Chondrocyte (in vitro differentiated cells): ENCODE measurements at regions not wholly inside any gene's neighbourhood (a gene's known extent, or its start where the extent isn't known, plus 50 kb on each side); places are given as distances from the start of the nearest gene placed in this dataset.
"Not testable (repeated sequence)": the region's sequence is repeated elsewhere in the genome, so short reads cannot be mapped to it uniquely, and the experiment has no call there.

Source experiments
- DNase-seq: peaks from one replicate; pipeline ENCODE4 v3.0.0; 2021; ENCODE audit warnings: mixed read lengths, low spot score
- H3K27ac Mint-ChIP-seq: one replicate; pipeline ENCODE4 v1.8.0; 2021; ENCODE audit warnings: mild to moderate bottlenecking, moderate library complexity, mixed read lengths; ENCODE audit not compliant: unreplicated experiment
- H3K27me3 Mint-ChIP-seq: 2 replicates; pipeline ENCODE4 v1.8.0; 2021; ENCODE audit warnings: low read depth, mixed read lengths
- H3K36me3 Mint-ChIP-seq: 2 replicates; pipeline ENCODE4 v1.8.0; 2021; ENCODE audit warnings: low read depth, mixed read lengths
- H3K4me1 Mint-ChIP-seq: 2 replicates; pipeline ENCODE4 v1.8.0; 2021; ENCODE audit warnings: low read depth, mild to moderate bottlenecking, mixed read lengths
- H3K4me3 Mint-ChIP-seq: one replicate; pipeline ENCODE4 v1.8.0; 2021; ENCODE audit warnings: mild to moderate bottlenecking, moderate library complexity, mixed read lengths; ENCODE audit not compliant: unreplicated experiment
- H3K9me3 Mint-ChIP-seq: 2 replicates; pipeline ENCODE4 v1.8.0; 2021; ENCODE audit warnings: low read depth, mixed read lengths
- CTCF ChIP-seq: fragments of 200-600 bp; sonication (generic); IDR thresholded peaks from 2 replicates; pipeline ENCODE4 v1.5.0; 2021; ENCODE audit warnings: antibody characterized with exemption, mild to moderate bottlenecking, moderate library complexity

DNA sequence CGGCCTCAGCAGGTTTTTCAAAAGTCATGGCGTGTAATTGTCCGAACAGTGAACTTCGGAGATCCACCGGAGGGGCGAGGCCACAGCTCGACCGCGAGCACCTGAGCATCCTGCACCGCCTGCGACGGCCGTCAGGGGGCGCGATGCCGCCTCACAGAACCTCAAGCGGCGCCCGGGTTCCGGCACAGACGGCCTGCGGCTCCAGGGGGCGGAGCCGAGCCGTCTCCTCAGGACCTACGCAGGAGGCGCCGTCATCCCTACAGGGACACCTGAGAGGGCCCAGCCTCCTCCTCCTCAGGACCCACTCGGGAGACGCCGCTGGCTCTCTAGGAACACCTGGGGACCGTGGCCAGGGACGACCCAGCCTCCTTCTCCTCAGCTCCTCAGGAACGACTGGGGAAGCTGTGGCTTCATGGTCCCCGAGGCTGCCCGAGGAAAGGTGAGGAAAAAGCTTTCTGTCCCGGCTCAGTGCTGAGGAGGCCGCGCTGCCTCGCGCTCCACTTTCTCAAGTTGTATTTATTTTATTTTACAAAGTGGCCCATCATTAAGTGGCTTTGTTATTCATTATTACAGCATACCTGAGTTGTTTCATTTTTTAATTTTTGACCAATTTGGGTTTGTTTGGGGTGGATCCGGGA lies 197.3 kb downstream of the LMLN start:
- DNase-seq, H3K4me1 Mint-ChIP-seq, H3K9me3 Mint-ChIP-seq, H3K27ac Mint-ChIP-seq, H3K36me3 Mint-ChIP-seq, H3K27me3 Mint-ChIP-seq, H3K4me3 Mint-ChIP-seq: not testable (repeated sequence)
- peak; percentile 26 for TF ChIP-seq CTCF

DNA sequence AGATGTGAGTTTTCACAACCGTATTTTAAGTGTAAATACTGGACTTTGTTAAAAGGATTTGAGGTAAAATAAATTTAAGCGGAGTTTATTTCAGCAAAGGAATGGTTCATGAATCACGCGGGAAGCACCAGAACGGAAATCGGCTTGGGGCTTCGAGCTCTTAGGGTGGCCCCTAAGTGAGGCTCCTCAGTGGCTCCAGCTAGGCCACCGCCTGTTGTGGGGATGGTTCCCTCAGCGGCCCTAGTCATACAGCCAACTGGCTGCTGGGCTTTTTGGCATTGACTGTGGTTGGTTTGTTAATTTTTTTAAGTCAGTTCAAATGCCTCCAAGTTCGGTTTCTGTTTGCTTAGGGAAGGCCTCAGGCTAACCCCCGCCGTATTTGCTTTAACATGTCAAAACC lies 198.0 kb downstream of the LMLN start:
- H3K27ac Mint-ChIP-seq, H3K4me1 Mint-ChIP-seq, DNase-seq, H3K27me3 Mint-ChIP-seq, H3K36me3 Mint-ChIP-seq, H3K4me3 Mint-ChIP-seq, H3K9me3 Mint-ChIP-seq: not testable (repeated sequence)

DNA sequence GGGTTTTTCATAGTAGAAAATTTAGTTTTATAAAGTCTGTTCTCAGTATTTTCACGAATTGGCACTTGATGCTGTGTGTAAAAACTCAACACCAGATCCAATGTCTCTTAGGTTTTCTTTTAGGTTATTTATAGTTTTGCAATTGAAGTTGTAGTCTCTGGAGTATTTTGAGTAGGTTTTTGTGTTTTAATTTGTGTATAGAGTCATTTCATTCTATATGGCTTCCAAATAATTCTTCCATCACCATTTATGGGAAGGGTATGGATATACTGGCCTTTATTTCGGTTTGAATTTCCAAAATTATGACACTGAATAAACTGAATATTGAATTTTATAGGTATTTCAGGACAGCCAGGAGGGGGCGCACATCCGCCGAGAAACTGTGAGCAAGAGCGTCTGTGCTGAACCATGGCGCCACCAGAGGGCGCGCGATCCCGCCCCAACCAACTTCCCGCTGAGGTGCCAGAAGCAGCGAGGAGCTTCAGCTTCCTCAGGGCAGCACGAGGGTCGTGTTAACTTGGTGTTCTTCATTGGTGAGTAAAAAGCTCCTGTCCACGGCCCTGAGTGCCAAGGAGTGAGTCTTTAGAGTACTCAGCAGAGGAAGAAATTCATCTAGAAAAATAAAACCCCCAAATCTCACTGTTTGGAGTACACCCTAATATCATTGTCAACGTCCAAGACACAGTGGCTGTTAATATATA lies 207.5 kb downstream of the LMLN start:
- not testable (repeated sequence) for H3K36me3 Mint-ChIP-seq, H3K4me1 Mint-ChIP-seq, H3K9me3 Mint-ChIP-seq, H3K4me3 Mint-ChIP-seq, DNase-seq, H3K27ac Mint-ChIP-seq
- H3K27me3 Mint-ChIP-seq, result peaks cover 14% of the 10 kb centered on the region
- TF ChIP-seq CTCF, result peak; percentile 86

GRCh38 chr3:198170781-198171180 lies 210.8 kb downstream of the LMLN start:
- DNase-seq, H3K27ac Mint-ChIP-seq, H3K36me3 Mint-ChIP-seq, H3K4me1 Mint-ChIP-seq, H3K9me3 Mint-ChIP-seq, H3K4me3 Mint-ChIP-seq: not testable (repeated sequence)
- H3K27me3 Mint-ChIP-seq, result peaks cover 14% of the 10 kb centered on the region

GRCh38 chr3:198173080-198173479 lies 213.1 kb downstream of the LMLN start:
- not testable (repeated sequence) for H3K9me3 Mint-ChIP-seq, DNase-seq, H3K4me3 Mint-ChIP-seq, H3K27ac Mint-ChIP-seq, H3K4me1 Mint-ChIP-seq, H3K36me3 Mint-ChIP-seq
- peaks cover 12% of the 10 kb centered on the region for H3K27me3 Mint-ChIP-seq

DNA sequence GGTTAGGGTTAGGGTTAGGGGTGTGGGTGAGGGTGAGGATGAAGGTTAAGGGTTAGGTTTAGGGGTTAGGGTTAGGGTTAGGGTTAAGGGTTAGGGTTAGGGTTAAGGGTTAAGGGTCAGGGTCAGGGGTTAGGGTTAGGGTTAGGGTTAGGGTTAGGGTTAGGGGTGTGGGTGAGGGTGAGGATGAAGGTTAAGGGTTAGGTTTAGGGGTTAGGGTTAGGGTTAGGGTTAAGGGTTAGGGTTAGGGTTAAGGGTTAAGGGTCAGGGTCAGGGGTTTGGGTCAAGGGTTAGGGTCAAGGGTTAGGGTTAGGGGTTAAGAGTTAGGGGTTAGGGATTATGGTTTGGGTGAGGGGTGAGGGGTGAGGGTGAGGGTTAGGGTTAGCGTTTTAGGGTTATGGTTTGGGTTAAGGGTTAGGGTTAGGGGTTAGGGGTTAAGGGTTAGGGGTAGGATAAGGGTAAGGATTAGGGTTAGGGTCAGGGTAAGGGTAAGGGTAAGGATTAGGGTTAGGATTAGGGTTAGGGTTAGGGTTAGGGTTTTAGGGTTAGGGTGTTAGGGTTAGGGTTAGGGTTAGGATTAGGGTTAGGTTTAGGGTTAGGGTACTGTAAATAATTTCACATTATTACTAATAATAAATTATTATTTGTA lies 214.0 kb downstream of the LMLN start:
- H3K4me1 Mint-ChIP-seq, H3K27ac Mint-ChIP-seq: not testable (repeated sequence)

More for the DNA sequence above, 214.0 kb downstream of the LMLN start:
- H3K36me3 Mint-ChIP-seq, H3K9me3 Mint-ChIP-seq, DNase-seq, H3K27me3 Mint-ChIP-seq, H3K4me3 Mint-ChIP-seq: not testable (repeated sequence)
